ENCODE measurements at regions not wholly inside any gene's neighbourhood (a gene's known extent, or its start where the extent isn't known, plus 50 kb on each side); places are given as distances from the start of the nearest gene placed in this dataset.

DNA sequence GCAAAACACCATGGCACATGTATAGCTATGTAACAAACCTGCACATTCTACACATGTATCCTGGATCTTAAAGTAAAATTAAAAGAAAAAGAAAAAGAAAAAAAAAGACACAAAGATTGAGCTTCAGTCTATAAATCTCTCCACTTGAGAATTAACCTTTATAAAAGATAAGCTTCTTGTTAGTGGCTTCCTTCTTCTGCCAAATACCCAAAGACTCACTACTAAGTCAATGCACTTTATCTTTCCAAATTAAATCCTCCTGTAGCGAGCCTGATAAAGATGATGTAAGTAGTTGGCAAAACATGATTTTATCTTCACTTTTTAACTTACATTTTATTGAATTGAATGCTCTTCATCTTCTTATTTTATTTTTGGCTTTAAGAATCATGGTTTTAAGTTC lies 349.9 kb downstream of the TRIB2 start:
- H3K79me2 ChIP-seq (ENCODE audit: control insufficient read depth, insufficient read depth, low read length), result no peaks in the 10 kb centered on the region
- H3K27ac ChIP-seq (ENCODE audit: insufficient read depth, low read length), result no peak overlapping the region
- no peak for DNase-seq (ENCODE audit: low read depth in 2 of 2)
- H3K36me3 ChIP-seq (ENCODE audit: control insufficient read depth, insufficient read depth, low read length), result no peaks in the 10 kb centered on the region
- no peaks in the 10 kb centered on the region for H3K4me1 ChIP-seq (ENCODE audit: control insufficient read depth, extremely low read depth, insufficient read depth, low read length)
- H3K4me3 ChIP-seq (replicated peaks in 1 of 4; ENCODE audit: control extremely low read depth in 1 of 4, insufficient read depth in 1 of 4, low read depth in 3 of 4, low read length in 4 of 4), result no peak overlapping the region
- no peak for TF ChIP-seq EZH2 (IDR thresholded peaks at IDR 0.05; ENCODE audit: low read length, missing control alignments)
- TF ChIP-seq, protein P1, sequence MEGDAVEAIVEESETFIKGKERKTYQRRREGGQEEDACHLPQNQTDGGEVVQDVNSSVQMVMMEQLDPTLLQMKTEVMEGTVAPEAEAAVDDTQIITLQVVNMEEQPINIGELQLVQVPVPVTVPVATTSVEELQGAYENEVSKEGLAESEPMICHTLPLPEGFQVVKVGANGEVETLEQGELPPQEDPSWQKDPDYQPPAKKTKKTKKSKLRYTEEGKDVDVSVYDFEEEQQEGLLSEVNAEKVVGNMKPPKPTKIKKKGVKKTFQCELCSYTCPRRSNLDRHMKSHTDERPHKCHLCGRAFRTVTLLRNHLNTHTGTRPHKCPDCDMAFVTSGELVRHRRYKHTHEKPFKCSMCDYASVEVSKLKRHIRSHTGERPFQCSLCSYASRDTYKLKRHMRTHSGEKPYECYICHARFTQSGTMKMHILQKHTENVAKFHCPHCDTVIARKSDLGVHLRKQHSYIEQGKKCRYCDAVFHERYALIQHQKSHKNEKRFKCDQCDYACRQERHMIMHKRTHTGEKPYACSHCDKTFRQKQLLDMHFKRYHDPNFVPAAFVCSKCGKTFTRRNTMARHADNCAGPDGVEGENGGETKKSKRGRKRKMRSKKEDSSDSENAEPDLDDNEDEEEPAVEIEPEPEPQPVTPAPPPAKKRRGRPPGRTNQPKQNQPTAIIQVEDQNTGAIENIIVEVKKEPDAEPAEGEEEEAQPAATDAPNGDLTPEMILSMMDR (conservative IDR thresholded peaks at IDR 0.05 in 1 of 2, IDR thresholded peaks at IDR 0.05 in 1 of 2; ENCODE audit: low read depth in 1 of 2, low read length in 2 of 2), result no peak
- no peaks in the 10 kb centered on the region for H4K20me1 ChIP-seq (ENCODE audit: control insufficient read depth, extremely low read depth, insufficient read depth, low read length)
- H3K4me2 ChIP-seq (ENCODE audit: extremely low read depth, insufficient read depth, low read length), result no peak overlapping the region
- no peaks in the 10 kb centered on the region for H3K9me3 ChIP-seq (ENCODE audit: control insufficient read depth, insufficient read depth, low read depth, low read length)
- no peaks in the 10 kb centered on the region for H3K27me3 ChIP-seq (ENCODE audit: control insufficient read depth, insufficient read depth, low read length)
- no peak overlapping the region for H2AFZ ChIP-seq (ENCODE audit: low read length)
- H3K9ac ChIP-seq (ENCODE audit: insufficient read depth, low read length), result no peak overlapping the region

DNA sequence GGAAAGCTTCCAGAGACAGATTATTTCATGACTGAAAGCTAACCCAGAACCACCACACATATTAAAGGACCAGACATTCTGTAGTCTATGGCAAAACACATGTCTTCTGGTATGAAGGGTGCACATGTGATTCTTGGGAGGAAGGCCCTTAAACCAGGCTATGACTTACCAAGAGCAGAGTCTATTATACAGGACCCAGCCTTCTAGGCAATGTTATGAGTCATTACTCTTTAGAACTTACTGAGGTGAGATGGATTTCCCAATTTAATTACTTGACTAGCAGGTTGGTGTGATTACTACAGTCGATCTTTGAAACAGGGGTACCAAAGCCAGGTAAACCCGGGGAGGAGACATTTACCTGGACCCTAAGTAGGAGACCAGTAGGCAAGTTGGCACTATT lies 350.8 kb downstream of the TRIB2 start:
- no peak for DNase-seq (ENCODE audit: low read depth in 2 of 2)
- TF ChIP-seq EZH2 (IDR thresholded peaks at IDR 0.05; ENCODE audit: low read length, missing control alignments), result no peak
- TF ChIP-seq, protein P1 (conservative IDR thresholded peaks at IDR 0.05 in 1 of 2, IDR thresholded peaks at IDR 0.05 in 1 of 2; ENCODE audit: low read depth in 1 of 2, low read length in 2 of 2), result no peak
- no peak overlapping the region for H3K4me3 ChIP-seq (replicated peaks in 1 of 4; ENCODE audit: control extremely low read depth in 1 of 4, insufficient read depth in 1 of 4, low read depth in 3 of 4, low read length in 4 of 4)

DNA sequence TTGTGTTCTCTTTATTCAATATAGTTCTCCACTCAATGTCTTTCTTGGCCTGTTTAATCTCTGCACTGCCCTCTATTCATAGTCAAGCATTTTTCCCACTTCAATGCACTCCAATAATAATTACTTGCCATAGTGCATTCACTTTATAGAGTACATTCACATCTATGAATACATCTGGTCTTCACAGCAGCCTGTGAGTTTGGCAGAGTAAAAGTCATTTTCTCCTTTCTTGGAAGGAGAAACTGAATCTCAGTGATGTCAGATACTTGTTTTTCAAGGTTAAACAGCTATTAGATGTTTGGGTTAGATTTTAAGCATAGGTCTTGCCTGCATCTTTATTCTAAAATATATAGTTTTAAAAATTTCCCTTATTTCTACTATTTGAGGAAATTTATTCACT lies 373.2 kb downstream of the TRIB2 start:
- Histone ChIP-seq H2AFZ (ENCODE audit: low read length) (no peak overlapping the region), H4K20me1 (ENCODE audit: control insufficient read depth, extremely low read depth, insufficient read depth, low read length) (no peaks in the 10 kb centered on the region), H3K9ac (ENCODE audit: insufficient read depth, low read length) (no peak overlapping the region), H3K4me2 (ENCODE audit: extremely low read depth, insufficient read depth, low read length) (no peak overlapping the region), H3K4me1 (ENCODE audit: control insufficient read depth, extremely low read depth, insufficient read depth, low read length) (no peaks in the 10 kb centered on the region), H3K27me3 (ENCODE audit: control insufficient read depth, insufficient read depth, low read length) (no peaks in the 10 kb centered on the region), H3K4me3 (replicated peaks in 1 of 4; ENCODE audit: control extremely low read depth in 1 of 4, insufficient read depth in 1 of 4, low read depth in 3 of 4, low read length in 4 of 4) (no peak overlapping the region), H3K79me2 (ENCODE audit: control insufficient read depth, insufficient read depth, low read length) (no peaks in the 10 kb centered on the region), H3K36me3 (ENCODE audit: control insufficient read depth, insufficient read depth, low read length) (no peaks in the 10 kb centered on the region), H3K9me3 (ENCODE audit: control insufficient read depth, insufficient read depth, low read depth, low read length) (no peaks in the 10 kb centered on the region), H3K27ac (ENCODE audit: insufficient read depth, low read length) (no peak overlapping the region)
- DNase-seq (ENCODE audit: low read depth in 2 of 2), result no peak
- no peak for TF ChIP-seq EZH2 (IDR thresholded peaks at IDR 0.05; ENCODE audit: low read length, missing control alignments)

More for the DNA sequence above, 350.8 kb downstream of the TRIB2 start:
- H3K9ac ChIP-seq (ENCODE audit: insufficient read depth, low read length), result no peak overlapping the region
- H4K20me1 ChIP-seq (ENCODE audit: control insufficient read depth, extremely low read depth, insufficient read depth, low read length), result no peaks in the 10 kb centered on the region
- H3K9me3 ChIP-seq (ENCODE audit: control insufficient read depth, insufficient read depth, low read depth, low read length), result no peaks in the 10 kb centered on the region
- H3K27me3 ChIP-seq (ENCODE audit: control insufficient read depth, insufficient read depth, low read length), result no peaks in the 10 kb centered on the region
- H3K4me2 ChIP-seq (ENCODE audit: extremely low read depth, insufficient read depth, low read length), result no peak overlapping the region
- no peaks in the 10 kb centered on the region for H3K4me1 ChIP-seq (ENCODE audit: control insufficient read depth, extremely low read depth, insufficient read depth, low read length)
- H3K79me2 ChIP-seq (ENCODE audit: control insufficient read depth, insufficient read depth, low read length), result no peaks in the 10 kb centered on the region
- no peaks in the 10 kb centered on the region for H3K36me3 ChIP-seq (ENCODE audit: control insufficient read depth, insufficient read depth, low read length)
- no peak overlapping the region for H3K27ac ChIP-seq (ENCODE audit: insufficient read depth, low read length)
- no peak overlapping the region for H2AFZ ChIP-seq (ENCODE audit: low read length)
